OCI-LY3 (cell line): ENCODE measurements at regions not wholly inside any gene's neighbourhood (a gene's known extent, or its start where the extent isn't known, plus 50 kb on each side); places are given as distances from the start of the nearest gene placed in this dataset.

Experiments
- H2AFZ ChIP-seq: fragments of 200-600, 300-600 bp; shearing (Covaris generic); 2 replicates; pipeline ENCODE4 v1.6.0; 2014; ENCODE audit warnings: antibody characterized with exemption, low read depth, low read length
- H3K27ac ChIP-seq: fragments of 200-600, 300-600 bp; sonication (generic); 2 replicates; pipeline ENCODE4 v1.5.1; 2014; ENCODE audit warnings: mild to moderate bottlenecking, low read length, moderate library complexity, mixed read lengths
- H3K27me3 ChIP-seq: fragments of 200-600, 300-600 bp; sonication (generic); 2 replicates; pipeline ENCODE4 v1.6.1; 2014; ENCODE audit warnings: low read depth, low read length, mixed read lengths
- H3K36me3 ChIP-seq: fragments of 200-600, 300-600 bp; sonication (generic); replicated peaks from 2 replicates; pipeline ENCODE3; 2014; ENCODE audit warnings: low read depth, low read length, mixed read lengths
- H3K4me1 ChIP-seq: fragments of 300-600, 200-600 bp; sonication (generic); 2 replicates; pipeline ENCODE4 v1.6.1; 2014; ENCODE audit warnings: low read length, mixed read lengths
- H3K4me2 ChIP-seq: fragments of 200-600, 300-600 bp; sonication (generic); 2 replicates; pipeline ENCODE4 v1.6.1; 2014; ENCODE audit warnings: low read length, mixed read lengths
- H3K4me3 ChIP-seq: fragments of 300-600, 200-600 bp; sonication (generic); 2 replicates; pipeline ENCODE4 v1.5.1; 2014; ENCODE audit warnings: antibody characterized with exemption, mild to moderate bottlenecking, low read length, moderate library complexity
- H3K79me2 ChIP-seq: fragments of 300-600, 200-600 bp; shearing (Covaris generic); 2 replicates; pipeline ENCODE4 v1.6.1; 2014; ENCODE audit warnings: mild to moderate bottlenecking, low read length, mixed read lengths
- H3K9ac ChIP-seq: fragments of 300-600, 200-600 bp; shearing (Covaris generic); 2 replicates; pipeline ENCODE4 v1.6.0; 2014; ENCODE audit warnings: mild to moderate bottlenecking, low read length, moderate library complexity
- H3K9me3 ChIP-seq: fragments of 200-600, 300-600 bp; shearing (Covaris generic); 2 replicates; pipeline ENCODE4 v1.6.1; 2014; ENCODE audit warnings: low read length, mixed read lengths; ENCODE audit not compliant: insufficient read depth
- H4K20me1 ChIP-seq: fragments of 200-600, 300-600 bp; sonication (generic); 2 replicates; pipeline ENCODE4 v1.6.1; 2016; ENCODE audit warnings: low read length, mixed read lengths; ENCODE audit not compliant: insufficient read depth
- EZH2phosphoT487 ChIP-seq: fragments of 200-600 bp; shearing (Covaris generic); IDR thresholded peaks from 2 replicates; pipeline ENCODE4 v1.6.1; 2018; ENCODE audit warnings: antibody characterized with exemption, mixed run types, low read depth
- TF ChIP-seq, protein P1 (sequence below): fragments of 200-600, 300-600 bp; sonication (generic); IDR thresholded peaks from 2 replicates; pipeline ENCODE4 v1.5.1; 2014; ENCODE audit warnings: antibody characterized with exemption, low read length, low read depth

DNA sequence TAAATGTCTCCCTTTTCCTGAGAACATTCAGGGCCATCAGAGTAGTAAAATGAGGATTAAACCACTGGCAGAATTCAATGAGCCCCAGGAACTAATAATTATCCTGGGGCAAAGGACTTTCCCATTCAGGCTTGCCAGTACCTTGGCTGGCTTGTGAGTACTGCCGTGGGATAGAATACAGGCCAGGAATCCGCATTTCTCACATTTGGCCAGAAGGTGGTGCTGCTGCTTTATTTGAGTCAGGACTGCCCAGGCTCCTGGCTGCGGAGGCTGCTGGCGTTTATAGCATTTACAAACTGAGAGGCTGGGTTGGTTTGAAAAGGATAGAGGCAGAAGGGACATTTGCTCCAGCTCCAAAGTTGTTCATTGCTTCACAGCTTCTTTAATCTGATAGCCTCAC, 91.4 kb downstream of the RTL9 start:
- Histone ChIP-seq H4K20me1 (no peaks in the 10 kb centered on the region), H3K4me3 (no peak overlapping the region), H3K9ac (no peak overlapping the region), H3K36me3 (no peaks in the 10 kb centered on the region), H3K9me3 (no peaks in the 10 kb centered on the region), H3K4me1 (no peaks in the 10 kb centered on the region), H3K4me2 (no peak overlapping the region), H3K79me2 (no peaks in the 10 kb centered on the region), H3K27me3 (peaks cover 36% of the 10 kb centered on the region), H2AFZ (no peak overlapping the region), H3K27ac (no peak overlapping the region)
- TF ChIP-seq EZH2phosphoT487, result no peak
- TF ChIP-seq, protein P1, sequence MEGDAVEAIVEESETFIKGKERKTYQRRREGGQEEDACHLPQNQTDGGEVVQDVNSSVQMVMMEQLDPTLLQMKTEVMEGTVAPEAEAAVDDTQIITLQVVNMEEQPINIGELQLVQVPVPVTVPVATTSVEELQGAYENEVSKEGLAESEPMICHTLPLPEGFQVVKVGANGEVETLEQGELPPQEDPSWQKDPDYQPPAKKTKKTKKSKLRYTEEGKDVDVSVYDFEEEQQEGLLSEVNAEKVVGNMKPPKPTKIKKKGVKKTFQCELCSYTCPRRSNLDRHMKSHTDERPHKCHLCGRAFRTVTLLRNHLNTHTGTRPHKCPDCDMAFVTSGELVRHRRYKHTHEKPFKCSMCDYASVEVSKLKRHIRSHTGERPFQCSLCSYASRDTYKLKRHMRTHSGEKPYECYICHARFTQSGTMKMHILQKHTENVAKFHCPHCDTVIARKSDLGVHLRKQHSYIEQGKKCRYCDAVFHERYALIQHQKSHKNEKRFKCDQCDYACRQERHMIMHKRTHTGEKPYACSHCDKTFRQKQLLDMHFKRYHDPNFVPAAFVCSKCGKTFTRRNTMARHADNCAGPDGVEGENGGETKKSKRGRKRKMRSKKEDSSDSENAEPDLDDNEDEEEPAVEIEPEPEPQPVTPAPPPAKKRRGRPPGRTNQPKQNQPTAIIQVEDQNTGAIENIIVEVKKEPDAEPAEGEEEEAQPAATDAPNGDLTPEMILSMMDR, result peak; percentile 76

DNA sequence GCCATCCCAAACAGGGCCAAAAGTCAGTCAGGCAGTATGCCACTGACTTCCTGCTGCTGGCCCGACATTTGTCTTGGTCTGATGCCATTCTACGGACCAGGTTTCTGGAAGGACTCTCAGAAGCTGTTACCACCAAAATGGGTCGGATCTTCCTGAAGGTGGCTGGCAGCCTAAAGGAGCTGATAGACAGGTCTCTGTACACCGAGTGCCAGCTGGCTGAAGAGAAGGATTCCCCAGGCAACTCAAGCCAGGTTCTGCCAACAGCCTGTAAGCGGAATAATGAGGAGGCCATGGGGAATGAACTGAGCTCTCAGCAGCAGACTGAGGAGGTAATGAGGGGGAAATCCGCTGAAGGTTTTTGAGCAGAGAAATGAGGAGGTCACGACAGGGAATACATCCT, 95.7 kb downstream of the RTL9 start:
- no peaks in the 10 kb centered on the region for H4K20me1 ChIP-seq
- no peak overlapping the region for H3K9ac ChIP-seq
- TF ChIP-seq EZH2phosphoT487, result no peak
- TF ChIP-seq, protein P1, result no peak
- H3K9me3 ChIP-seq, result no peaks in the 10 kb centered on the region
- peaks cover 29% of the 10 kb centered on the region for H3K27me3 ChIP-seq
- no peak overlapping the region for H3K4me3 ChIP-seq
- H3K79me2 ChIP-seq, result no peaks in the 10 kb centered on the region
- H3K36me3 ChIP-seq, result no peaks in the 10 kb centered on the region
- H3K4me1 ChIP-seq, result no peaks in the 10 kb centered on the region
- H3K27ac ChIP-seq, result no peak overlapping the region
- no peak overlapping the region for H3K4me2 ChIP-seq
- H2AFZ ChIP-seq, result no peak overlapping the region

DNA sequence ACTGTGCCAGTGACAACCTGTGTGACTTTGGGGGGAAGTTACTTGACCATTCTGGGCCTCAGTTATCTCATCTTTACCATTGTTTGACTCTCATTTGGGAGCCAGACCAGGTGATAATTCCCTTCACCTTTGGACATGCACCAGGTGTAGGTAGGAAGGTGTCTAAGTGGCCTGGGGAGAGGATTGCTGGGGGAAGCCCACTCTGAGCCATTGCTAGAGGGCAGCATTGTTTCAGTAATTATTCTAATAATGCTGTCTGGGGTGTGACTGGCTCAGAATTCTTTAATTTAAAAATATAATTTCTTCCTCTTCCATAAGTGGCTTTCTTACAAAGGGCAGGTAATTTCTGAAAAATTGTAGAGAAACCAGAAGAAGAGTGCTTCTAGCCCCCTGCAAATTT, 104.3 kb downstream of the RTL9 start:
- Histone ChIP-seq H3K79me2 (no peaks in the 10 kb centered on the region), H3K27ac (no peak overlapping the region), H3K9me3 (no peaks in the 10 kb centered on the region), H2AFZ (no peak overlapping the region), H3K27me3 (no peaks in the 10 kb centered on the region), H3K4me1 (no peaks in the 10 kb centered on the region), H3K9ac (no peak overlapping the region), H3K36me3 (no peaks in the 10 kb centered on the region), H4K20me1 (no peaks in the 10 kb centered on the region), H3K4me3 (no peak overlapping the region), H3K4me2 (no peak overlapping the region)
- TF ChIP-seq EZH2phosphoT487, result no peak
- TF ChIP-seq, protein P1, result peak; percentile 43

DNA sequence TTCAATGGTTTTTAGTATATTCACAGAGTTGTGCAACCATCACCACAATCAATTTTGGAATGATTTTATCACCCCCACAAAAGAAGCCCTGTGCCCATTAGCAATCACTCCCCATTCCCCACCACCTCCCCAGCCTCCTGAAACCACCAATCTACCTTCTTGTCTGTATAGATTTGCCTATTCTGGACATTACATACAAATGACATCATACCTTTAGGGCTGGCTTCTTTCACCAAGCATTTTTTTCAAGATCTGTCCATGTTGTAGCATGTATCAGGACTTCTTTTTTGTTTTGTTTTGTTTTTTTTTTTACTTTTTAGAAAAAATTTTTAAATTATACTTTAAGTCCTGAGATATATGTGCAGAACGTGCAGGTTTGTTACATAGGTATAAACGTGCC, 108.1 kb downstream of the RTL9 start:
- Histone ChIP-seq H3K9ac (no peak overlapping the region), H3K27me3 (no peaks in the 10 kb centered on the region), H3K4me3 (no peak overlapping the region), H3K4me2 (no peak overlapping the region), H3K4me1 (no peaks in the 10 kb centered on the region), H2AFZ (no peak overlapping the region), H3K9me3 (no peaks in the 10 kb centered on the region), H3K79me2 (no peaks in the 10 kb centered on the region), H3K36me3 (no peaks in the 10 kb centered on the region), H3K27ac (no peak overlapping the region), H4K20me1 (no peaks in the 10 kb centered on the region)
- TF ChIP-seq, protein P1, result no peak
- no peak for TF ChIP-seq EZH2phosphoT487
